GM21423 (cell line): ENCODE measurements at regions not wholly inside any gene's neighbourhood (a gene's known extent, or its start where the extent isn't known, plus 50 kb on each side); places are given as distances from the start of the nearest gene placed in this dataset.

ENCODE experiments used
- ATAC-seq: cut with Tn5 transposase; IDR thresholded peaks from one replicate; pipeline ENCODE4 v1.9.1; 2021; ENCODE audit warnings: mild to moderate bottlenecking, moderate library complexity; ENCODE audit not compliant: unreplicated experiment

DNA sequence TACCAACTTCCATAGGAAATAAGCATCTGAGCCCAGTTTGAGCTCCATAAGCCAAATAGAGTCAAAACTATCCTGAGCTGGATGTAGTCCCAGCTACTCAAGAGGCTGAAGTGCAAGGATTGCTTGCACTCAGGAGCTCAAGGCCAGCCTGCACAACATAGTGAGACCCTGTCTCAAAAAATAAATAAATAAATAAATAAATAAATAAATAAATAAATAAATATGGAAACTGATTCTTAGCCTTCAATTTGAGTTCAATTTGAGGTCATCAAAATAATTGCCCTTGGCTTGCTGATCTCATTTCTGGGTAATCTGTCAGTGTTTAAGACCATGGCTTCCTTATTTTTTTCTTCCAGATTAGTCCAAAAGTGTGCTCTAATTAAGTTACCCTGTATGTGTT is 184.9 kb upstream of the CDH20 start:
- ATAC-seq: no peak

- no peak for ATAC-seq
Observed at GRCh38 chr18:61149786-61150185, 183.4 kb upstream of the CDH20 start.

DNA sequence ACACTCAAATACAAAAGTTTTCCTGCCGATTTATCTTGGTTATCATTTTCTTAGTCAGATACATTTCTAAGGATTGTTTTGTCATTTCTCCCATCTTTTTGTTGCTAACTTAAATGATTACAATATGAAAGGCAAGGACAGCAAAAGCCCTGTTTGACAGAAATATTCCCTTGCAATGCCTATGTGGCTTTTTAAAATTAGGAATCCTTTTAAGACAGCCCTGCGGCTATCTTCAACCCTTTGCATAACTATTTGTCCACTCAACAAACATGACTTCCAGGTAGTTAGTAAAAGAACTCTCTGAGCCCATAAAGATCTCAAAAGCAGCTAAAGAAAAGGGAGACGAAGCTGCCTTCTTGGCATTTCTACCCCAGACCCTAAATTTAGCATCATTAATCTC is 179.7 kb upstream of the CDH20 start:
- no peak for ATAC-seq

DNA sequence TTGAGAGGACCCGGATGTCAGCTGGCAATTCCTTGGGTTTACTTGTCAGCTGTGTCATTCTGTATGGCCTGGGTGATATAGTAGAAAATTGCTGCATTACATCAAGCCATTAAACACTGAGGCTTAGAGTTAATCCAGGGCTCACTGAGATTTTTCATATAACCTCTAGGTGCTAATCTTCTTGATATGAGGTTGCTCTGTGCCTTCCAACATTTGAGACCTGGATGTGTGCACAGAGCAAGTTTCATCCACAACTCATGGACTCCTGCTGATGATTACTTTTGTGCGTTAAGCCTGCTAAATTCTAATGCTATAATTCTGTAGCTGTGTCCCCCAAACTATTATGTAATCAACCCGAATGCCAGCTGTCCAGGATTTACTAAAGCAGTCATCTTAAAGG is 178.4 kb upstream of the CDH20 start:
- no peak for ATAC-seq

DNA sequence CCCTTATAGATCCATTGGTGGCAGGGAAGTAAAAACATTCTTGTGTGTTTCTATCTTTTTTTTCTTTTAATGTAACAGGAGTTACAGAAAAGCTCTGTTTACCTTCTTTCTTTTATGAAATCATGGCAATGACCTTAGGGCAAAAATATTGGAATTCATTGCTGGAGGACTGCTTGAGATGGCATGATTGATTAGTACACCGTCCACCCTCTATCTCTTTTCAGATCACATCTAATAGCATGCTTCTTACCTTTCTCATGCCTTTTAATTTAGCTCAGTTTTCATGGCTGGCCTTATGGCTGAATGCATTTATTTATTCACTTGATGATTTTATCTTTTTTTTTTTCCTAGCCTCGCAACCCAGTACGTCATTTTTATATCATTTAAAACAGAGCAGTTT is 177.6 kb upstream of the CDH20 start:
- no peak for ATAC-seq

GRCh38 chr18:61157451-61157850 is 175.8 kb upstream of the CDH20 start:
- no peak for ATAC-seq

DNA sequence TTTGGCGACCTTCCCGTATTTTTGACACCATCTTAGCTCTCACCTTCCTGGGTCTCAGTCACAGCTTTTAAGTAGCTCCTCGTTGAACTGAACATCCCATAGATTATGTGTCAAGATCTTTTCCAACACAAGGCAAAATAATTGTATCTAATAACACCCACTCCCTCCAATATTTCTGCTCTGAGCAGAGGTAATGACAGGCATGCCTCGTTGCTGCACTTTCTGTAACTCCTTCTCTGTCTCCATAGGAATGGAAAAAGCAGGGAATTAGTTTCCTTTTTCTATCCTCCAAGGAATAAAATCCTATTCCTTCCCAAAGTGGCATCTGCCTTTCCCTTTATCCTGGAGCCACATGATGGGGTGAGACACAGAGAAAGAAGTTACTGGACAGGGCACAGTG is 174.0 kb upstream of the CDH20 start:
- ATAC-seq: no peak

GRCh38 chr18:61164321-61164720 is 168.9 kb upstream of the CDH20 start:
- ATAC-seq: no peak

DNA sequence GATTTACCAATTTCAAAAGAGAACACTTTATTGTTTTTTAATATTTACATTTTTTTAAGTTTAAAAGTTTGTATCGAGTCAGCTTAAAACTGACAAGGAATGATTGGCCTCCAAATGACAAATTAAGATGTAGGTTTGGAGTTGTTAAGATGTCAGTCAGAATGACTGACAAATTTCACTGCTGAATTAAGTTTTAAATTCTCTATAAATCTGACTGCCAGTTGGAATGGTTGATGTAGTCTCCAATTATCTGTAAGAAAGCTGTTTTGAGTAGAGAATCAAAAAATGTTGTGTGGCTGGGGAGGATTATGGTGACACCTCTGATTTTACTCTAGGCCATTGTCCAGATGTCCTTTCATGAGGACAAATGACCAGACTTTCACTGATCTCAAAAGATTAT is 165.3 kb upstream of the CDH20 start:
- ATAC-seq: no peak

- ATAC-seq: no peak
Observed at GRCh38 chr18:61169386-61169785, 163.8 kb upstream of the CDH20 start.

DNA sequence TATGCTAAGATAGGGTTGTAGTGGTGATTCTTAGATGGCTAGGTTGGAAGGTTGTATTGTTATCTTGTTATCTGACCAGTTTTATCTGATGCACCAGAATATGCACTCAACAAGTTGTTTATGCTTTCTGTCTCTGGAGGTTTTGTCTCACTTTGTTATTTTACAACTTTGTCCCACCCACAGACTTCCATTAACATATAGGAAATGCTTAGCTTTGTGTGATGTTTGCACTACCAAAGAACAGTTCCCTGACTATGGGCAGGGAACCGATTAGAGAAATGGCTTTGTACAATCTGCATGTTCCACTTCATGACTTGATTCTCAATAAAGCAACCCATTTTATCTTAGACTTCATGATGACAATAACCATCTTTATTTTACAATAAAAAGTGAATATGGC is 160.6 kb upstream of the CDH20 start:
- no peak for ATAC-seq

DNA sequence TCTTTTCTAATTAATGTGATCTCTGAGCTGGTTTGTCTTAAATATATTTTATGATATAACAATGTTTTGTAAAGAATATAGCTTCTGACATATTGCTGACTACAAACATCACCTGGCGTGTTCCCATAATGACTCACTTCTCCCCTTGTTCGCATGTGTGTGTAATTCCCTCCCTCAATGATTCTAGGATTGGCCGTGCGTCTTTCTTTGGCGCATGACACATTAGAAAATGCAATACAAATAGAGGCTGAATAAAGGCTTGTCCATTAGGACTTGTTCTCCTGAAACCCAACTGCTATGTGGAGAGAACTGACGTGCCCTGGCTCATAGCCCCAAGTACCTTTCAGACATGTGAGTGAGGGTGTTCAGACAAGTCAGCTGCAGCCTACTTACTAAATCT is 159.7 kb upstream of the CDH20 start:
- ATAC-seq: no peak

DNA sequence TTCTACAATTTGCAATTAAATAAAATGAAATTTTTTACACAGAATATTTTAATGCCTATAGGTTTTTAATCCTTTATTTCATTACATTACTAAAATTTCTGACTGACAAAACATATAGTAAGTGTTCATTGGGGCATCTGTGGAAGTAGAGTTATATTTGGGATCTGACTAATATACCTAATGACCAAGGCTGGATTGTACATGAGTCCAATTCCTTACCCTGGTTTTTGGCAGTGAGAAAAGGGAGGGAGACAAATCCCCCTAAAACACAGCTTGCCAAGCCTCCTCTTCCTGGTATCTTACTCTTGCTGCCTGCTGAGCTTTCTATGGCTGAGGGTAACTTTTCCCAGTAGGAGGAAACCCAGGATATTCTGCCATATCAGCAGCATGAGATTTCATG is 149.4 kb upstream of the CDH20 start:
- ATAC-seq: no peak

- no peak for ATAC-seq
Observed at GRCh38 chr18:61187971-61188370, 145.3 kb upstream of the CDH20 start.

DNA sequence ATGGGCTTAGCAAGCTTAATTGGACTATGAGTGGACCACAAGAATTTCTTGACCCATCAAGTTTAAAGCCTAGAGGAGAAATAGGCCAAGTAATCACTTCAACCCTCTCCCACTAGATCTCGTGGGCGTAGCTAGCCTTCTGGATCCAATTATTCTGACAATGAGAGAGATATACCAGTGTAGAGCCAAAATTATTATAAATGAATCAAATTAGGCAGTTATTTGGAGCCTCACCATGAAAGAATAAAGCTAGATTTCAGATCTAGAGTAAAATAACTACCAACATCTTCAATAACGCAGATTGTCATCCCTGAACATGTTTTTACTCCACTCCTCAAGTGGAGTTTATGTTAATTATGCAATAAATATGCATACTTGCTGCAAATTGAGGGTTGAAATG is 143.9 kb upstream of the CDH20 start:
- ATAC-seq: no peak

GRCh38 chr18:61194726-61195125 is 138.5 kb upstream of the CDH20 start:
- ATAC-seq: no peak

DNA sequence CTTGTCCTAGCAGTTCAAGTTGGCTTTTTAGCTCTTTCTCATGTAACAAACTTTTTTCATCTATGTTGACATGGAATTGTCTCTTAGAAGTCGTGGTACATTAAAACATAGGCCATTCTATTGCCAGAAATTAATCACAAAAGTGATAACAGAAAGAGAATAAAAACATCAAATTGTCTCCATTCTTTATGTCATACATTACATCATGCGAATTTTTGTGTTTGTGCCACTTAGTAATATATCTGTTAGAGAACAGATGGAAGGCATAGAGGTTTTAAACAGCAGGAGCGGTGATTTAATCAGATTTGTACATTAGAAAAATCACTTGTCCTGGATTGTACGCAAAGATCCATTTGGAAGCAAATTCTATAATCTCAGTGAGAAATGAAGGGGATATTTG is 136.5 kb upstream of the CDH20 start:
- ATAC-seq: no peak

- ATAC-seq: no peak
Observed at GRCh38 chr18:61198486-61198885, 134.7 kb upstream of the CDH20 start.

DNA sequence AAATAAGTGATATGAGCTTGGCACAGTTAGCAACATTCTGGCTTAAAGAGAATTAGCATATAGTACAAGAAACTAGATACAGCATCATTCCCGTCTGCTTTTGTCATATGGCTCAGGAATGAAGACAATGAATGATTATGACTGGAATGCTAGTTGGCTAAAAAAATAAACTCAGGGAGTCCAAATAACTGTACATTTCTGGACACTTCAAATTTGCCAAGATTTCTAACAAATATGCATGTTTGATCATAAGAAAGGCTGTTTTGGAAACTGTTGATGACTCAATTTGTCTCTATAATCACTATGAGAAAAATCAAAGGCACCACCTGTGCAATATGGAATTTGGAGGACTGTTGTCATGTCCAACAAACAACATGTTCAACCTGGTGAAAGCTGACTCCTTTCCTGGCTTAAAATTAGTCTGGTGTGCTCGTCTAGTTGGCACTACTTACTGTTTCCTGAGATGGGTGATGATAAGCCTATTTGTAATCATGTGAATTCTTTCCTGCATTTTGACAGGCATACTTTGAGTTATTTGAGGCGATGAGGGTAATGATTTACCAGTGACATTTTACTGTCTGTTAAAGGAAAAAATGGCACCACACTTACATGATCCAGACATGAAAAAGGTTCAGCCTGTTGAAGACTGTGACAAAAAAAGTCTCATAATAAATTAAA is 133.9 kb upstream of the CDH20 start:
- no peak for ATAC-seq

- no peak for ATAC-seq
Observed at GRCh38 chr18:61201511-61201910, 131.7 kb upstream of the CDH20 start.

DNA sequence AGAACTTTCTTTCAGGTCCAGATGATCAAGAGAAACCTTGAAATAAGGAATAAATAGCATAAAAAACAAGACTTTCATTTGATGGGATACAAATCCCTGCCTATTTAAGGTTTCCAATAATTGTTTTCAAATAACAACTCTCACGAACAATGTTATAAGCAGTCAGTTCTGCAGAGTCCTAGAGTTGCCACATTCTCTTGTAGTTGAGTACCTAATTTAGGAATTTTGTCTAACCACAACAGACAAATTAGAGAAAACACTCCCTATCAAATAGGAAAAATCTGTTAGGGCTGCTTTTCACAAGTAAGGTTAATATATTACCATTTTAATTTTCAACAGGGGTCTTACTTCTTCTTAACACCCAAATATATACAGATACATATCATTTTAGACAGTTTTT is 130.1 kb upstream of the CDH20 start:
- ATAC-seq: no peak

DNA sequence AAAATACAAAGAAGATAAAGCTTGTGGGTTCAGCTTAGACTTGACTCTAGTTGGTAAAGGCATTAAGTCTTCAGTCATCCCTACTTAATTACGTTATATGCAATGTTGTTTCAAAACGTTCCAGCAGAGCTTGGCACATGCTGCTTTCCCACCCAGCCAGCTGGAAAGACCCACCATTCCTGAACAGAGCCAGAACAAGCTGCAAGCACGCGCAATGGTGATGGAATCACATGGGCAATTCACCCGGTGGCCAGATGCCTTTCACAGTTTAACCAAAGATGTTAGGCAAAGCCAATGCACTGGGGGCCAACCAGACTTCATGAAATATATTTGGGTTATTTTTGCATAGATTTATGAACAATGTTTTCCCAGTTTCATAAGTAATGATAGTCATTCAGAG is 123.4 kb upstream of the CDH20 start:
- ATAC-seq: no peak

DNA sequence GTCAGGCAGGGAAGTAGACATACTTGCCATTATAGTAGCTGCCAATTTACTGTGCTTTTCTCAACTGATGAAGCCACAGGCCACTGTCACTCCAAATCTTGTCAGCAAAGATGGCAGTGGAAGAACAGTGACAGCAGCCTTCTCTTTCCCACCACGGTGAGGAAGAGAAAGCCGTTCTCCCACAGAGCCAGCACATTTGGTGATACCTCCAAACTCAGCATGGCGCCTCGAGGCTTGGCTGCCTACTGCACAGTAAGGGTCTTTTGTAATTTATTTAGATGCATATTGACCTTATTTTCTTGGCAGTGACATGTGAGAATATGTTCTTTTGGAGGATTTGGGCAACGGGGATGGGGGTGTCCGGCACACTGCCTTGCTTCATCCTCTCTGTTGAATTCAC is 117.2 kb upstream of the CDH20 start:
- no peak for ATAC-seq

DNA sequence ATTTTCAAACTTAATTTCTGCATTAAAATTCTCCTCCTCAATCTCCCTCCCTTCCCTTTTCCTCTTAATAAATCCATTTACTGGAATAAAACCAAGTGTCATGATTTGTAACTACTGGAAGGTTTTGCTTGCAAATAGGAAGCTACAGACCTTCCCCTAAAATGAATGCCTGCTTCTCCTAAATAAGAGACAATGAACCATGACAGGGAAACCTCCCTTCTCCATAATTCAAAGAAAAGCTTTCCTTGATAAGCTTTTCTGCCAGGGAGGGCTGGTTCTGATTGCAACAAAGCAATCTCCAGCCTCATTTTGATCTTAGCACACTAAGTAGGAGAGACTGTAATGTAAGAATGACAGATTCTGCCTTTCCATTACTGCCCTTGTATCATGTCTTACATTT is 111.0 kb upstream of the CDH20 start:
- ATAC-seq: no peak
